ENCODE measurements at regions not wholly inside any gene's neighbourhood (a gene's known extent, or its start where the extent isn't known, plus 50 kb on each side); places are given as distances from the start of the nearest gene placed in this dataset.

DNA sequence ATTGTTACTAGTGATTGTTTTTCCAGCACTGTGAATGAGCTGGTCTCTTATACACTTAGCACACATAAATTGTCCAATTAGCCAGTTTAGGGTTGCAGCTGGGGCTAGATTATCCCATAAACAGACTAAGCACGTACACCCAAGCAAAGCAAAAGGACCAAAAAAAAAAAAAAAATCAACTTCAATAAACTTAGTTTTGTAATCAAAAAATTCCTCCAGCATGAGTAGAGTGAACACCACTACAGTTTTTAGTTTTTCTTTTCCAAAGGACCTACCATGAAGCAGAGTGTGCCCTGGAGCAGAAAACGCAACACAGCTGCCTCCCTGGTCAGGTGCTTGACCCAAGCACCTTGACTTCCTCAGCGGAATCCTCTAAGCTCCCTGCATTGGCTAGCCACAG is 249.4 kb upstream of the SLC14A2 start:
- Histone ChIP-seq H3K4me2 (no peak overlapping the region), H3K4me3 (ENCODE audit: low read depth in 2 of 2, low read length in 1 of 2) (no peak overlapping the region), H2AFZ (ENCODE audit: low read depth) (no peak overlapping the region), H3K9me3 (no peaks in the 10 kb centered on the region), H3F3A (replicated peaks; ENCODE audit: insufficient read depth) (no peaks in the 10 kb centered on the region), H3K27me3 (ENCODE audit: insufficient read depth) (no peaks in the 10 kb centered on the region), H3K27ac (ENCODE audit: low read depth in 2 of 2, low read length in 1 of 2) (no peak overlapping the region), H3K4me1 (ENCODE audit: control insufficient read depth in 1 of 2, insufficient read depth in 2 of 2, low read depth in 1 of 2, low read length in 1 of 2) (peaks cover 0 to 19% of the 10 kb centered on the region in 2 experiments; a peak in 2 of 4 replicates), H3K9me2 (no peaks in the 10 kb centered on the region), H3K79me2 (ENCODE audit: insufficient read depth) (no peaks in the 10 kb centered on the region), H4K20me1 (ENCODE audit: insufficient read depth) (no peaks in the 10 kb centered on the region), H3K36me3 (replicated peaks in 1 of 2; ENCODE audit: control insufficient read depth in 1 of 2, insufficient read depth in 2 of 2, low read length in 1 of 2) (no peaks in the 10 kb centered on the region), H3K9ac (no peak overlapping the region)
- TF ChIP-seq, protein P1, sequence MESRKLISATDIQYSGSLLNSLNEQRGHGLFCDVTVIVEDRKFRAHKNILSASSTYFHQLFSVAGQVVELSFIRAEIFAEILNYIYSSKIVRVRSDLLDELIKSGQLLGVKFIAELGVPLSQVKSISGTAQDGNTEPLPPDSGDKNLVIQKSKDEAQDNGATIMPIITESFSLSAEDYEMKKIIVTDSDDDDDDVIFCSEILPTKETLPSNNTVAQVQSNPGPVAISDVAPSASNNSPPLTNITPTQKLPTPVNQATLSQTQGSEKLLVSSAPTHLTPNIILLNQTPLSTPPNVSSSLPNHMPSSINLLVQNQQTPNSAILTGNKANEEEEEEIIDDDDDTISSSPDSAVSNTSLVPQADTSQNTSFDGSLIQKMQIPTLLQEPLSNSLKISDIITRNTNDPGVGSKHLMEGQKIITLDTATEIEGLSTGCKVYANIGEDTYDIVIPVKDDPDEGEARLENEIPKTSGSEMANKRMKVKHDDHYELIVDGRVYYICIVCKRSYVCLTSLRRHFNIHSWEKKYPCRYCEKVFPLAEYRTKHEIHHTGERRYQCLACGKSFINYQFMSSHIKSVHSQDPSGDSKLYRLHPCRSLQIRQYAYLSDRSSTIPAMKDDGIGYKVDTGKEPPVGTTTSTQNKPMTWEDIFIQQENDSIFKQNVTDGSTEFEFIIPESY (IDR thresholded peaks at IDR 0.05; ENCODE audit: borderline replicate concordance, low read depth), result no peak
- no peak for TF ChIP-seq SMC3 (IDR thresholded peaks at IDR 0.05; ENCODE audit: low read depth, low read length)
- TF ChIP-seq RXRA (IDR thresholded peaks at IDR 0.05; ENCODE audit: borderline replicate concordance, low read depth), result no peak
- TF ChIP-seq FOXM1 (IDR thresholded peaks at IDR 0.05; ENCODE audit: low read depth), result no peak
- TF ChIP-seq FOXJ3 (CRISPR knock-in tag; IDR thresholded peaks at IDR 0.05), result no peak
- TF ChIP-seq, protein P2, sequence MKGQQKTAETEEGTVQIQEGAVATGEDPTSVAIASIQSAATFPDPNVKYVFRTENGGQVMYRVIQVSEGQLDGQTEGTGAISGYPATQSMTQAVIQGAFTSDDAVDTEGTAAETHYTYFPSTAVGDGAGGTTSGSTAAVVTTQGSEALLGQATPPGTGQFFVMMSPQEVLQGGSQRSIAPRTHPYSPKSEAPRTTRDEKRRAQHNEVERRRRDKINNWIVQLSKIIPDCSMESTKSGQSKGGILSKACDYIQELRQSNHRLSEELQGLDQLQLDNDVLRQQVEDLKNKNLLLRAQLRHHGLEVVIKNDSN (IDR thresholded peaks at IDR 0.05; ENCODE audit: borderline replicate concordance, low read depth), result no peak
- no peak for TF ChIP-seq SIN3A (IDR thresholded peaks at IDR 0.05; ENCODE audit: borderline replicate concordance, low read depth, low read length)
- TF ChIP-seq NFIC (IDR thresholded peaks at IDR 0.05; ENCODE audit: borderline replicate concordance), result no peak
- no peak for TF ChIP-seq TEAD4 (IDR thresholded peaks at IDR 0.05; ENCODE audit: borderline replicate concordance, insufficient read depth)
- TF ChIP-seq EZH2phosphoT487 (IDR thresholded peaks at IDR 0.05; ENCODE audit: borderline replicate concordance, low read depth), result no peak
- no peak for TF ChIP-seq CHD2 (IDR thresholded peaks at IDR 0.05; ENCODE audit: low read length, partially characterized antibody)
- no peak for TF ChIP-seq MEF2A (IDR thresholded peaks at IDR 0.05; ENCODE audit: borderline replicate concordance, low read depth)
- no peak for TF ChIP-seq RAD21 (IDR thresholded peaks at IDR 0.05; ENCODE audit: low read length)
- TF ChIP-seq MXI1 (IDR thresholded peaks at IDR 0.05; ENCODE audit: low read depth, low read length), result no peak
- TF ChIP-seq, protein P3, sequence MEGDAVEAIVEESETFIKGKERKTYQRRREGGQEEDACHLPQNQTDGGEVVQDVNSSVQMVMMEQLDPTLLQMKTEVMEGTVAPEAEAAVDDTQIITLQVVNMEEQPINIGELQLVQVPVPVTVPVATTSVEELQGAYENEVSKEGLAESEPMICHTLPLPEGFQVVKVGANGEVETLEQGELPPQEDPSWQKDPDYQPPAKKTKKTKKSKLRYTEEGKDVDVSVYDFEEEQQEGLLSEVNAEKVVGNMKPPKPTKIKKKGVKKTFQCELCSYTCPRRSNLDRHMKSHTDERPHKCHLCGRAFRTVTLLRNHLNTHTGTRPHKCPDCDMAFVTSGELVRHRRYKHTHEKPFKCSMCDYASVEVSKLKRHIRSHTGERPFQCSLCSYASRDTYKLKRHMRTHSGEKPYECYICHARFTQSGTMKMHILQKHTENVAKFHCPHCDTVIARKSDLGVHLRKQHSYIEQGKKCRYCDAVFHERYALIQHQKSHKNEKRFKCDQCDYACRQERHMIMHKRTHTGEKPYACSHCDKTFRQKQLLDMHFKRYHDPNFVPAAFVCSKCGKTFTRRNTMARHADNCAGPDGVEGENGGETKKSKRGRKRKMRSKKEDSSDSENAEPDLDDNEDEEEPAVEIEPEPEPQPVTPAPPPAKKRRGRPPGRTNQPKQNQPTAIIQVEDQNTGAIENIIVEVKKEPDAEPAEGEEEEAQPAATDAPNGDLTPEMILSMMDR (IDR thresholded peaks at IDR 0.05), result no peak
- ChIA-PET CTCF (interaction anchor here (0.8 to 1.1 kb wide), 2 partner anchors 18 to 153 kb away, joined by 3 to 5 read pairs; no protein-coding TSS in a partner anchor), POLR2A (no interaction called here)
- no peak for DNase-seq
- 88% methylated on average over 3 of the region's 3 CpGs for WGBS (ENCODE audit: low lambda C conversion rate)

Data from SK-N-SH (cell line).